SU-DHL-6 (cell line): ENCODE measurements at regions not wholly inside any gene's neighbourhood (a gene's known extent, or its start where the extent isn't known, plus 50 kb on each side); places are given as distances from the start of the nearest gene placed in this dataset.

Experiments used
- H2AFZ ChIP-seq: fragments of 200-600 bp; sonication (generic); 2 replicates; pipeline ENCODE4 v1.6.1; 2014; ENCODE audit warnings: low read depth, mild to moderate bottlenecking, moderate library complexity, mixed read lengths, antibody characterized with exemption, low read length; ENCODE audit not compliant: severe bottlenecking
- H3F3A ChIP-seq: fragments of 200-600 bp; shearing (Covaris generic); 2 replicates; pipeline ENCODE4 v1.6.0; 2016; ENCODE audit warnings: antibody characterized with exemption, mild to moderate bottlenecking; ENCODE audit not compliant: insufficient read depth
- H3K27ac ChIP-seq: fragments of 200-600 bp; sonication (generic); 2 replicates; pipeline ENCODE4 v1.5.1; 2016; ENCODE audit warnings: low read depth, mild to moderate bottlenecking, low read length, moderate library complexity, mixed read lengths
- H3K27me3 ChIP-seq: fragments of 200-600 bp; sonication (generic), shearing (Covaris generic); 2 replicates; pipeline ENCODE4 v1.6.0; 2014; ENCODE audit warnings: mild to moderate bottlenecking, low read length
- H3K36me3 ChIP-seq: fragments of 200-600 bp; sonication (generic); 2 replicates; pipeline ENCODE4 v1.6.1; 2014; ENCODE audit warnings: mild to moderate bottlenecking, low read length, mixed read lengths
- H3K4me2 ChIP-seq: fragments of 300-600, 200-600 bp; shearing (Covaris generic), sonication (generic); 2 replicates; pipeline ENCODE4 v1.6.0; 2014; ENCODE audit warnings: low read length, low read depth, mild to moderate bottlenecking; ENCODE audit not compliant: poor library complexity, severe bottlenecking
- H3K4me3 ChIP-seq: fragments of 200-600 bp; sonication (generic); 2 replicates; pipeline ENCODE4 v1.5.1; 2014; ENCODE audit warnings: antibody characterized with exemption, low read length, mild to moderate bottlenecking, mixed read lengths; ENCODE audit not compliant: insufficient read depth, poor library complexity, severe bottlenecking
- H3K79me2 ChIP-seq: fragments of 200-600 bp; sonication (generic); 2 replicates; pipeline ENCODE4 v1.6.1; 2014; ENCODE audit warnings: mild to moderate bottlenecking, low read length, moderate library complexity; ENCODE audit not compliant: insufficient read depth
- H3K9ac ChIP-seq: fragments of 200-600 bp; sonication (generic); 2 replicates; pipeline ENCODE4 v1.7.0; 2014; ENCODE audit warnings: mild to moderate bottlenecking, low read length
- H3K9me2 ChIP-seq: fragments of 200-600 bp; sonication (generic); replicated peaks from 2 replicates; pipeline ENCODE4 v1.6.1; 2014; ENCODE audit warnings: low read length; ENCODE audit not compliant: insufficient read depth
- H3K9me3 ChIP-seq: fragments of 200-600 bp; sonication (generic); 2 replicates; pipeline ENCODE4 v1.6.1; 2014; ENCODE audit warnings: low read length, mixed read lengths; ENCODE audit not compliant: insufficient read depth
- H4K20me1 ChIP-seq: fragments of 200-600 bp; sonication (generic); 2 replicates; pipeline ENCODE4 v1.6.1; 2014; ENCODE audit warnings: low read depth, mild to moderate bottlenecking, antibody characterized with exemption, low read length, moderate library complexity, mixed read lengths
- EZH2phosphoT487 ChIP-seq: fragments of 200-600 bp; sonication (generic), shearing (Covaris generic); conservative IDR thresholded peaks from 2 replicates; pipeline ENCODE4 v1.6.1; 2018; ENCODE audit warnings: mild to moderate bottlenecking, antibody characterized with exemption, low read length, moderate library complexity, mixed read lengths
- TF ChIP-seq, protein P1 (sequence below): fragments of 200-600 bp; sonication (generic); IDR thresholded peaks from one replicate; pipeline ENCODE4 v1.5.1; 2017; ENCODE audit warnings: antibody characterized with exemption, mild to moderate bottlenecking, low read length, moderate library complexity; ENCODE audit not compliant: insufficient read depth, poor library complexity, severe bottlenecking

DNA sequence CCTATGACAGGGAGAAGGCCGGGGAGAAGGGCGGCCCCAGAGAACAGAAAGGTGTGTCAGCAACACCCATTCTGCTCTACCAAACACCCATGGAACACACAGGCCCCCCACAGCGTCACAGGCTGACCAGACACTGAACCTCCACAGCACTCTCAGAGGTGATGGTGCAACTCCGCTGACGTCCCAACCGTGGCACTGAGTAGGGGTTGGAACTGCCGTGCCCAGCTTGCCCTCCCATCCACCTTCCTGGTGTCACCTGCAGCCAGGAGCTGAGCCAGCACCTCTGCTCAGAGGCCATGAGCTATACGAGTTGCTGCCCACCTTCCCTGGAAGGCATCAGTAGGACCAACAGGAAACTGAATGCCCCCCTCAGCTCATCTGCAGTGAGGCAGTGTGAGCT, 412.9 kb upstream of the SALL3 start:
- TF ChIP-seq EZH2phosphoT487, result no peak
- TF ChIP-seq, protein P1, sequence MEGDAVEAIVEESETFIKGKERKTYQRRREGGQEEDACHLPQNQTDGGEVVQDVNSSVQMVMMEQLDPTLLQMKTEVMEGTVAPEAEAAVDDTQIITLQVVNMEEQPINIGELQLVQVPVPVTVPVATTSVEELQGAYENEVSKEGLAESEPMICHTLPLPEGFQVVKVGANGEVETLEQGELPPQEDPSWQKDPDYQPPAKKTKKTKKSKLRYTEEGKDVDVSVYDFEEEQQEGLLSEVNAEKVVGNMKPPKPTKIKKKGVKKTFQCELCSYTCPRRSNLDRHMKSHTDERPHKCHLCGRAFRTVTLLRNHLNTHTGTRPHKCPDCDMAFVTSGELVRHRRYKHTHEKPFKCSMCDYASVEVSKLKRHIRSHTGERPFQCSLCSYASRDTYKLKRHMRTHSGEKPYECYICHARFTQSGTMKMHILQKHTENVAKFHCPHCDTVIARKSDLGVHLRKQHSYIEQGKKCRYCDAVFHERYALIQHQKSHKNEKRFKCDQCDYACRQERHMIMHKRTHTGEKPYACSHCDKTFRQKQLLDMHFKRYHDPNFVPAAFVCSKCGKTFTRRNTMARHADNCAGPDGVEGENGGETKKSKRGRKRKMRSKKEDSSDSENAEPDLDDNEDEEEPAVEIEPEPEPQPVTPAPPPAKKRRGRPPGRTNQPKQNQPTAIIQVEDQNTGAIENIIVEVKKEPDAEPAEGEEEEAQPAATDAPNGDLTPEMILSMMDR, result no peak
- no peaks in the 10 kb centered on the region for H3K27me3 ChIP-seq
- H3K9ac ChIP-seq, result no peak overlapping the region
- no peaks in the 10 kb centered on the region for H4K20me1 ChIP-seq
- H3K27ac ChIP-seq, result no peak overlapping the region
- no peaks in the 10 kb centered on the region for H3F3A ChIP-seq
- no peaks in the 10 kb centered on the region for H3K9me2 ChIP-seq
- H3K4me3 ChIP-seq, result no peak overlapping the region
- no peak overlapping the region for H2AFZ ChIP-seq
- H3K4me2 ChIP-seq, result no peak overlapping the region
- H3K79me2 ChIP-seq, result no peaks in the 10 kb centered on the region
- H3K36me3 ChIP-seq, result no peaks in the 10 kb centered on the region
- no peaks in the 10 kb centered on the region for H3K9me3 ChIP-seq

GRCh38 chr18:78571063-78571785, 408.4 kb upstream of the SALL3 start:
- no peak overlapping the region for H3K27ac ChIP-seq
- H3F3A ChIP-seq, result no peaks in the 10 kb centered on the region
- no peak overlapping the region for H3K4me2 ChIP-seq
- no peak overlapping the region for H3K4me3 ChIP-seq
- H3K36me3 ChIP-seq, result no peaks in the 10 kb centered on the region
- H3K79me2 ChIP-seq, result no peaks in the 10 kb centered on the region
- no peaks in the 10 kb centered on the region for H4K20me1 ChIP-seq
- H3K9me3 ChIP-seq, result no peaks in the 10 kb centered on the region
- no peak overlapping the region for H3K9ac ChIP-seq
- no peaks in the 10 kb centered on the region for H3K27me3 ChIP-seq
- H3K9me2 ChIP-seq, result no peaks in the 10 kb centered on the region
- TF ChIP-seq, protein P1, result no peak
- TF ChIP-seq EZH2phosphoT487, result no peak
- no peak overlapping the region for H2AFZ ChIP-seq

DNA sequence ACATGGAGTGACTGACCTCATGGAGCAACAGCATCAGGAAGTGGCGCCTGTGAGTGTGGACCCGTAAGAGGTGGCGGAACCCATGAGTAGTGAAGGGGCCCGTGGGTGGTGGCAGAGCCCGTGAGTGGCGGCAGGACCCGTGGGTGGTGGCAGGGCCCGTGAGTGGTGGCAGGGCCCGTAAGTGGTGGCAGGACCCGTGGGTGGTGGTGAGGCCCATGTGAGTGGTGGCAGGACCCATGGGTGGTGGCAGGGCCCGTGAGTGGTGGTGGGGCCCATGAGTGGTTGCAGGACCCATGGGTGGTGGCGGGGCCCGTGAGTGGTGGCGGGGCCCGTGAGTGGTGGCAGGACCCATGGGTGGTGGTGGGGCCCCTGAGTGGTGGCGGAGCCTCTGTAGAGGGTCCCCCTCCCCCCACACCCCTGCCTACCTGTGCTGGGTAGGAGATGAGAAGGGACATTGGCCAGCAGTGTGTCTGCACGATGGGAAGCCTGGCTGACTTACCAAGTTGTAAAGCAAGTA, 407.7 kb upstream of the SALL3 start:
- no peaks in the 10 kb centered on the region for H3K79me2 ChIP-seq
- TF ChIP-seq, protein P1, result no peak
- TF ChIP-seq EZH2phosphoT487, result no peak
- H3K4me2 ChIP-seq, result no peak overlapping the region
- no peak overlapping the region for H3K4me3 ChIP-seq
- H3F3A ChIP-seq, result no peaks in the 10 kb centered on the region
- no peak overlapping the region for H3K9ac ChIP-seq
- H3K9me3 ChIP-seq, result no peaks in the 10 kb centered on the region
- no peaks in the 10 kb centered on the region for H3K9me2 ChIP-seq
- H2AFZ ChIP-seq, result no peak overlapping the region
- no peaks in the 10 kb centered on the region for H3K27me3 ChIP-seq
- H4K20me1 ChIP-seq, result no peaks in the 10 kb centered on the region
- no peaks in the 10 kb centered on the region for H3K36me3 ChIP-seq
- H3K27ac ChIP-seq, result no peak overlapping the region
